PC-9 (cell line): ENCODE measurements at regions not wholly inside any gene's neighbourhood (a gene's known extent, or its start where the extent isn't known, plus 50 kb on each side); places are given as distances from the start of the nearest gene placed in this dataset.

Experiments
- EZH2 ChIP-seq: fragments of 200-600 bp; sonication (generic); IDR thresholded peaks from 2 replicates; pipeline ENCODE4 v1.8.0; 2017; ENCODE audit warnings: antibody characterized with exemption, low read depth
- TF ChIP-seq, protein P1 (sequence below): fragments of 200-600 bp; sonication (generic); conservative IDR thresholded peaks from 2 replicates; pipeline ENCODE4 v1.6.1; 2017; ENCODE audit warnings: mixed run types, antibody characterized with exemption, mild to moderate bottlenecking, moderate library complexity

DNA sequence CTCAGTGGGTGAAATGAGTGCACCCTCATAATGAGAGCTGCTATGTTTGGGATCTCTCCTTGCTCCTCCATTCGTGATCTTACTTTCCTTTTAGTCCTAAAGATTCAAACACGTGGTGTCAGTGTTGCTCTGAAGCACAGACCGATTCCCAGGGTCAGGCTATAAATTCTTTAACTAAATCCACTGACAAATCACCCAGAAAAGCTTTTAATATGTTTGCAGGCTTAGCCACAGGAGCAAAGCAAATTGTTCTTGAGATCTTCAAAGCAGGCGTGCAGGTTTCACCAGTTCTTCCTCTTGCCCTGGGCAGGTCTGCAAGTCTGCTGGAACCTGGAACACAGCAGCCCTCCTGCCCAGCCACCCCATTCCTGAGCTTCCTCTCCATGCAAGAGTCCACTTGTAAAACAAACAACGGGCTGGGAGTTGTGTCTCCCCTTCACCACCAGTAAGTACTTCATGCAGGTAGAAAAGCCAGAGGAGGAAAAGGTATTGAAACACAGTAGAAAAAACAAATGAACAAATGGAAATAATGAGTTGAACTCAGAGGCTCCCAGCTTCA lies 70.1 kb upstream of the ENPP6 start:
- TF ChIP-seq, protein P1, sequence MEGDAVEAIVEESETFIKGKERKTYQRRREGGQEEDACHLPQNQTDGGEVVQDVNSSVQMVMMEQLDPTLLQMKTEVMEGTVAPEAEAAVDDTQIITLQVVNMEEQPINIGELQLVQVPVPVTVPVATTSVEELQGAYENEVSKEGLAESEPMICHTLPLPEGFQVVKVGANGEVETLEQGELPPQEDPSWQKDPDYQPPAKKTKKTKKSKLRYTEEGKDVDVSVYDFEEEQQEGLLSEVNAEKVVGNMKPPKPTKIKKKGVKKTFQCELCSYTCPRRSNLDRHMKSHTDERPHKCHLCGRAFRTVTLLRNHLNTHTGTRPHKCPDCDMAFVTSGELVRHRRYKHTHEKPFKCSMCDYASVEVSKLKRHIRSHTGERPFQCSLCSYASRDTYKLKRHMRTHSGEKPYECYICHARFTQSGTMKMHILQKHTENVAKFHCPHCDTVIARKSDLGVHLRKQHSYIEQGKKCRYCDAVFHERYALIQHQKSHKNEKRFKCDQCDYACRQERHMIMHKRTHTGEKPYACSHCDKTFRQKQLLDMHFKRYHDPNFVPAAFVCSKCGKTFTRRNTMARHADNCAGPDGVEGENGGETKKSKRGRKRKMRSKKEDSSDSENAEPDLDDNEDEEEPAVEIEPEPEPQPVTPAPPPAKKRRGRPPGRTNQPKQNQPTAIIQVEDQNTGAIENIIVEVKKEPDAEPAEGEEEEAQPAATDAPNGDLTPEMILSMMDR, result peak; percentile 25; the same call in 1 of the 2 replicates
- TF ChIP-seq EZH2, result no peak
